A673 (cell line): ENCODE measurements at regions not wholly inside any gene's neighbourhood (a gene's known extent, or its start where the extent isn't known, plus 50 kb on each side); places are given as distances from the start of the nearest gene placed in this dataset.

ENCODE experiments used
- BruUV-seq: library from RNA; stranded (reverse); fragments of 400-500 nt; replicated peaks from 2 replicates; lab custom pipeline; 2021; lab: Mats Ljungman, UMichigan
- CTCF ChIA-PET: fragments of 300-600 bp; sonication (Branson Sonifier 250); formaldehyde crosslinking; loops from one replicate; lab custom pipeline; 2022; ENCODE audit warnings: antibody characterized with exemption; lab: Charles Lee
- POLR2A ChIA-PET: fragments of 300-600 bp; sonication (Branson Sonifier 250); formaldehyde crosslinking; loops from one replicate; lab custom pipeline; 2022; ENCODE audit warnings: antibody characterized with exemption; ENCODE audit not compliant: low non-redundant PET; lab: Charles Lee
- DNase-seq: peaks from one replicate; pipeline ENCODE4 v3.0.0-alpha.2; 2015; ENCODE audit warnings: low spot score
- H3K27ac ChIP-seq: fragments of 200-600 bp; sonication (generic); 2 replicates; pipeline ENCODE4 v1.5.1; 2016; ENCODE audit warnings: mixed run types, low read depth, mild to moderate bottlenecking, mixed read lengths, antibody characterized with exemption, low read length; ENCODE audit not compliant: poor library complexity, severe bottlenecking
- H3K27me3 ChIP-seq: fragments of 200-600 bp; sonication (generic); replicated peaks from 2 replicates; pipeline ENCODE4 v1.6.1; 2017; ENCODE audit warnings: mixed run types, low read depth, mild to moderate bottlenecking, mixed read lengths, antibody characterized with exemption, low read length; ENCODE audit not compliant: insufficient read depth, poor library complexity
- H3K36me3 ChIP-seq: fragments of 200-600 bp; sonication (generic); 2 replicates; pipeline ENCODE4 v1.6.1; 2016; ENCODE audit warnings: mixed run types, mild to moderate bottlenecking, mixed read lengths, antibody characterized with exemption, low read length; ENCODE audit not compliant: insufficient read depth, poor library complexity, severe bottlenecking
- H3K4me1 ChIP-seq: fragments of 200-600 bp; sonication (generic); 2 replicates; pipeline ENCODE4 v1.6.1; 2017; ENCODE audit warnings: mixed run types, mild to moderate bottlenecking, mixed read lengths, antibody characterized with exemption, low read length; ENCODE audit not compliant: insufficient read depth, poor library complexity, severe bottlenecking
- H3K4me3 ChIP-seq: fragments of 200-600 bp; sonication (generic); 2 replicates; pipeline ENCODE4 v1.5.1; 2016; ENCODE audit warnings: low read depth, mixed run types, mild to moderate bottlenecking, mixed read lengths, low read length; ENCODE audit not compliant: poor library complexity, severe bottlenecking
- H3K9me3 ChIP-seq: fragments of 200-600 bp; sonication (generic); 2 replicates; pipeline ENCODE4 v1.6.1; 2016; ENCODE audit warnings: mixed run types, low read depth, mild to moderate bottlenecking, mixed read lengths, antibody characterized with exemption, low read length; ENCODE audit not compliant: poor library complexity, severe bottlenecking
- CTCF ChIP-seq: fragments of 300-800, 200-600 bp; sonication (generic); conservative IDR thresholded peaks from 2 replicates; pipeline ENCODE4 v1.5.1; 2017; ENCODE audit warnings: low read depth, mild to moderate bottlenecking, antibody characterized with exemption, low read length, moderate library complexity, mixed read lengths
- EZH2 ChIP-seq: fragments of 200-600 bp; sonication (generic); IDR thresholded peaks from 2 replicates; pipeline ENCODE4 v1.6.1; 2017; ENCODE audit warnings: borderline replicate concordance, low read depth, mild to moderate bottlenecking, mixed read lengths, antibody characterized with exemption, low read length; ENCODE audit not compliant: poor library complexity, severe bottlenecking
- intact Hi-C: fragments of 100-400 bp; cut with micrococcal nuclease; formaldehyde crosslinking; loops from one replicate; pipeline ENCODE4 v1.10.0; 2022; ENCODE audit not compliant: unreplicated experiment

- no peak overlapping the region for H3K27ac ChIP-seq
- no peaks in the 10 kb centered on the region for H3K9me3 ChIP-seq
- TF ChIP-seq EZH2 (no peak), CTCF (no peak)
- H3K4me1 ChIP-seq, result no peaks in the 10 kb centered on the region
- DNase-seq, result no peak
- no peaks in the 10 kb centered on the region for H3K27me3 ChIP-seq
- ChIA-PET CTCF (no interaction called here), POLR2A (no interaction called here)
- no TSS peak for BruUV-seq
- H3K4me3 ChIP-seq, result no peak overlapping the region
- intact Hi-C loops, result no loop called here
- no peaks in the 10 kb centered on the region for H3K36me3 ChIP-seq
These were observed 135.1 kb upstream of the PIK3R1 start for GRCh38 chr5:68080282-68081050.

GRCh38 chr5:68077349-68077894 is 138.1 kb upstream of the PIK3R1 start:
- Histone ChIP-seq H3K9me3 (no peaks in the 10 kb centered on the region), H3K36me3 (no peaks in the 10 kb centered on the region), H3K27ac (no peak overlapping the region), H3K27me3 (no peaks in the 10 kb centered on the region), H3K4me1 (no peaks in the 10 kb centered on the region), H3K4me3 (no peak overlapping the region)
- DNase-seq, result no peak
- TF ChIP-seq EZH2 (no peak), CTCF (no peak)
- no TSS peak for BruUV-seq
- intact Hi-C loops, result no loop called here
- CTCF ChIA-PET, result no interaction called here
- POLR2A ChIA-PET, result interaction anchor here (0.6 kb wide), 1 partner anchor 1161 kb away, joined by 3 read pairs; no protein-coding TSS in a partner anchor

- DNase-seq, result no peak
- H3K36me3 ChIP-seq, result no peaks in the 10 kb centered on the region
- H3K4me1 ChIP-seq, result no peaks in the 10 kb centered on the region
- no peak overlapping the region for H3K27ac ChIP-seq
- CTCF ChIA-PET, result no interaction called here
- no peaks in the 10 kb centered on the region for H3K9me3 ChIP-seq
- no TSS peak for BruUV-seq
- intact Hi-C loops, result no loop called here
- H3K27me3 ChIP-seq, result no peaks in the 10 kb centered on the region
- H3K4me3 ChIP-seq, result no peak overlapping the region
- POLR2A ChIA-PET, result no interaction called here
- no peak for TF ChIP-seq EZH2
- no peak for TF ChIP-seq CTCF
These were observed 140.9 kb upstream of the PIK3R1 start for GRCh38 chr5:68074633-68075032.
